ENCODE measurements at regions not wholly inside any gene's neighbourhood (a gene's known extent, or its start where the extent isn't known, plus 50 kb on each side); places are given as distances from the start of the nearest gene placed in this dataset.

- Histone ChIP-seq H3K9ac (ENCODE audit: low read length) (no peak overlapping the region), H3K9me3 (ENCODE audit: insufficient read depth, low read length) (no peaks in the 10 kb centered on the region), H3K9me2 (replicated peaks; ENCODE audit: insufficient read depth, low read length) (no peaks in the 10 kb centered on the region), H4K20me1 (ENCODE audit: low read depth, low read length) (no peaks in the 10 kb centered on the region), H3K79me2 (ENCODE audit: insufficient read depth, low read length) (no peaks in the 10 kb centered on the region), H3K36me3 (ENCODE audit: low read length) (no peaks in the 10 kb centered on the region), H3F3A (ENCODE audit: insufficient read depth) (no peaks in the 10 kb centered on the region), H3K27ac (ENCODE audit: low read depth, low read length) (no peak overlapping the region), H3K4me3 (ENCODE audit: insufficient read depth, low read length, poor library complexity, severe bottlenecking) (no peak overlapping the region), H3K27me3 (ENCODE audit: low read length) (no peaks in the 10 kb centered on the region), H3K4me2 (ENCODE audit: low read depth, low read length, poor library complexity, severe bottlenecking) (no peak overlapping the region), H2AFZ (ENCODE audit: low read depth, low read length, severe bottlenecking) (no peak overlapping the region)
- no peak for TF ChIP-seq EZH2phosphoT487 (conservative IDR thresholded peaks at IDR 0.05; ENCODE audit: low read length)
- no peak for TF ChIP-seq CTCF (IDR thresholded peaks at IDR 0.05; ENCODE audit: insufficient read depth, low read length, poor library complexity, severe bottlenecking)
Measured at GRCh38 chr18:67222887-67223286, 293.6 kb downstream of the DSEL start.

- Histone ChIP-seq H3K4me3 (ENCODE audit: insufficient read depth, low read length, poor library complexity, severe bottlenecking) (no peak overlapping the region), H3F3A (ENCODE audit: insufficient read depth) (no peaks in the 10 kb centered on the region), H2AFZ (ENCODE audit: low read depth, low read length, severe bottlenecking) (no peak overlapping the region), H3K9me3 (ENCODE audit: insufficient read depth, low read length) (no peaks in the 10 kb centered on the region), H3K4me2 (ENCODE audit: low read depth, low read length, poor library complexity, severe bottlenecking) (no peak overlapping the region), H3K27me3 (ENCODE audit: low read length) (no peaks in the 10 kb centered on the region), H3K9ac (ENCODE audit: low read length) (no peak overlapping the region), H3K9me2 (replicated peaks; ENCODE audit: insufficient read depth, low read length) (no peaks in the 10 kb centered on the region), H3K27ac (ENCODE audit: low read depth, low read length) (no peak overlapping the region), H4K20me1 (ENCODE audit: low read depth, low read length) (no peaks in the 10 kb centered on the region), H3K36me3 (ENCODE audit: low read length) (no peaks in the 10 kb centered on the region), H3K79me2 (ENCODE audit: insufficient read depth, low read length) (no peaks in the 10 kb centered on the region)
- TF ChIP-seq CTCF (IDR thresholded peaks at IDR 0.05; ENCODE audit: insufficient read depth, low read length, poor library complexity, severe bottlenecking) (no peak), EZH2phosphoT487 (conservative IDR thresholded peaks at IDR 0.05; ENCODE audit: low read length) (no peak)
Measured at GRCh38 chr18:67219821-67220220, 296.7 kb downstream of the DSEL start.

DNA sequence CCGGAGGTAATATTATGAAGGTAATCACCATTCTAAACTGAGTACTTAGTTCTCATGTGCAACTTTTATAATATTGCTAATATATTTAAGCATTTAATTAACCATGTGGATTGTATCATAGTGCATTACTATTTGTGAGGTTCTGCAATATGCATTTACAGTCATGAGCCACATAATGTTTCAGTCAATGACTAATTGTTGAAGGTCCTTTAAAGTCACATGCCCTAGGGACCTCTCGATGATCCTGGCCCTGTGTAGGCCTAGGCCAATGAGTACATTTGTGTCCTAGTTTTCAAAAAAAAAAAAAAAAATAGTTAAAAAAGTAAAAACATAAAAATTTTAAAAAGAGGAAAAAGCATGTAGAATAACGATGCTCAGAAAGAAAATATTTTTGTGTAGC, 298.0 kb downstream of the DSEL start:
- no peaks in the 10 kb centered on the region for H4K20me1 ChIP-seq (ENCODE audit: low read depth, low read length)
- H3K4me3 ChIP-seq (ENCODE audit: insufficient read depth, low read length, poor library complexity, severe bottlenecking): no peak overlapping the region
- no peaks in the 10 kb centered on the region for H3K9me2 ChIP-seq (replicated peaks; ENCODE audit: insufficient read depth, low read length)
- H3K9ac ChIP-seq (ENCODE audit: low read length): no peak overlapping the region
- H2AFZ ChIP-seq (ENCODE audit: low read depth, low read length, severe bottlenecking): no peak overlapping the region
- H3K79me2 ChIP-seq (ENCODE audit: insufficient read depth, low read length): no peaks in the 10 kb centered on the region
- no peaks in the 10 kb centered on the region for H3K27me3 ChIP-seq (ENCODE audit: low read length)
- no peaks in the 10 kb centered on the region for H3F3A ChIP-seq (ENCODE audit: insufficient read depth)
- no peaks in the 10 kb centered on the region for H3K36me3 ChIP-seq (ENCODE audit: low read length)
- no peak overlapping the region for H3K4me2 ChIP-seq (ENCODE audit: low read depth, low read length, poor library complexity, severe bottlenecking)
- H3K27ac ChIP-seq (ENCODE audit: low read depth, low read length): no peak overlapping the region
- no peaks in the 10 kb centered on the region for H3K9me3 ChIP-seq (ENCODE audit: insufficient read depth, low read length)
- no peak for TF ChIP-seq CTCF (IDR thresholded peaks at IDR 0.05; ENCODE audit: insufficient read depth, low read length, poor library complexity, severe bottlenecking)
- no peak for TF ChIP-seq EZH2phosphoT487 (conservative IDR thresholded peaks at IDR 0.05; ENCODE audit: low read length)

Measured in SU-DHL-6 (cell line).